SW480 (cell line): ENCODE measurements at regions not wholly inside any gene's neighbourhood (a gene's known extent, or its start where the extent isn't known, plus 50 kb on each side); places are given as distances from the start of the nearest gene placed in this dataset.

Experiments used
- DNase-seq: peaks from one replicate; pipeline ENCODE4 v3.0.0-alpha.2; 2016; ENCODE audit warnings: low spot score

- no peak for DNase-seq
These were observed 221.5 kb downstream of the KCNC2 start for GRCh38 chr12:74988156-74988555.
